Mesendoderm (in vitro differentiated cells): ENCODE measurements at regions not wholly inside any gene's neighbourhood (a gene's known extent, or its start where the extent isn't known, plus 50 kb on each side); places are given as distances from the start of the nearest gene placed in this dataset.

Experiments
- DNase-seq: peaks from one replicate; pipeline ENCODE4 v3.0.0; 2013
- H2AK5ac ChIP-seq: 2 replicates; pipeline ENCODE4 v1.6.1; 2013; ENCODE audit warnings: low read length, inconsistent platforms
- H2BK120ac ChIP-seq: 2 replicates; pipeline ENCODE4 v1.6.1; 2013; ENCODE audit warnings: low read depth, mild to moderate bottlenecking, low read length, moderate library complexity, mixed read lengths
- H2BK15ac ChIP-seq: replicated peaks from 2 replicates; pipeline ENCODE4 v1.6.1; 2013; ENCODE audit warnings: low read depth, mild to moderate bottlenecking, moderate library complexity
- H2BK5ac ChIP-seq: 2 replicates; pipeline ENCODE4 v1.6.1; 2013; ENCODE audit warnings: low read length, inconsistent platforms
- H3K18ac ChIP-seq: 2 replicates; pipeline ENCODE4 v1.6.1; 2013; ENCODE audit warnings: mild to moderate bottlenecking, low read length, mixed read lengths
- H3K23ac ChIP-seq: one replicate; pipeline ENCODE4 v1.6.1; 2013; ENCODE audit warnings: low read length
- H3K27ac ChIP-seq: 2 replicates; pipeline ENCODE4 v1.5.1; 2013; ENCODE audit warnings: low read depth, mild to moderate bottlenecking, inconsistent platforms, low read length, moderate library complexity
- H3K27me3 ChIP-seq: 2 replicates; pipeline ENCODE4 v1.6.1; 2013; ENCODE audit warnings: low read length, control low read depth, mild to moderate bottlenecking, inconsistent platforms; ENCODE audit not compliant: insufficient read depth, poor library complexity
- H3K36me3 ChIP-seq: 2 replicates; pipeline ENCODE4 v1.6.1; 2013; ENCODE audit warnings: low read length, inconsistent platforms; ENCODE audit not compliant: control insufficient read depth, insufficient read depth
- H3K4ac ChIP-seq: one replicate; pipeline ENCODE4 v1.6.1; 2013; ENCODE audit warnings: low read depth, mild to moderate bottlenecking, low read length, moderate library complexity
- H3K4me1 ChIP-seq: 2 replicates; pipeline ENCODE4 v1.6.1; 2013; ENCODE audit warnings: low read depth, low read length, inconsistent platforms; ENCODE audit not compliant: control insufficient read depth
- H3K4me2 ChIP-seq: 2 replicates; pipeline ENCODE4 v1.6.1; 2013; ENCODE audit warnings: low read length
- H3K4me3 ChIP-seq: 2 replicates; pipeline ENCODE4 v1.5.1; 2013; ENCODE audit warnings: mild to moderate bottlenecking, low read length
- H3K56ac ChIP-seq: one replicate; pipeline ENCODE4 v1.6.1; 2013; ENCODE audit warnings: low read length
- H3K79me1 ChIP-seq: 2 replicates; pipeline ENCODE4 v1.6.1; 2013; ENCODE audit warnings: low read length, inconsistent platforms
- H3K79me2 ChIP-seq: 2 replicates; pipeline ENCODE4 v1.6.1; 2013; ENCODE audit warnings: mild to moderate bottlenecking, low read length; ENCODE audit not compliant: control insufficient read depth, insufficient read depth
- H3K9ac ChIP-seq: 2 replicates; pipeline ENCODE4 v1.6.1; 2013; ENCODE audit warnings: low read length, inconsistent platforms
- H4K5ac ChIP-seq: one replicate; pipeline ENCODE4 v1.6.1; 2013; ENCODE audit warnings: low read length
- H4K8ac ChIP-seq: one replicate; pipeline ENCODE4 v1.6.1; 2013; ENCODE audit warnings: low read depth, mild to moderate bottlenecking, control low read depth, low read length, moderate library complexity
- WGBS: extraction: QIAGEN DNeasy Blood & Tissue Kit; methylation state at CpG from one replicate; pipeline ENCODE4 v1.1.7; 2013; ENCODE audit warnings: low lambda C conversion rate, missing lambda C conversion rate; ENCODE audit not compliant: insufficient coverage; ENCODE audit errors: extremely low coverage; 5-methylcytosine and 5-hydroxymethylcytosine counted together

DNA sequence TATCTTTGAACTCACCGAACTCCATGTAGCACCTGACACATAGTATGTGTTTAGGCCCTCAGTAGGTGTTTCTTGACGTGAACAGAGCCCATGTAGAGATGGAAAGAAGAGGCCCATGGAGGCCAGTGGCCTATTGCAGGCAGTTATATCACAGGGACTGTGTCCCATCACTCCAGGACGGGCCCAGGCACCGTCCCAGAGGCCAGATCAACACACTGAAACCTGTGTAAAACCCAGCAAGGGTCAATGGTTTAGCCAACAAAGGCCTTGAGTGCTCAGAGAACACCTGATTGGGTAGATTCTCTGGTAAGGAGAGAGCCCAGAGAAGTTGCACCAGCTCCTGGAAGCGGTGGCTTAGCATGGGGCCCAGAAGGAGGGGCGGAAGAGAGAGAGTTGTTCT is 82.8 kb downstream of the INHBB start:
- Histone ChIP-seq H3K27me3 (no peaks in the 10 kb centered on the region), H4K5ac (no peak overlapping the region), H3K9ac (no peak overlapping the region), H3K79me2 (no peaks in the 10 kb centered on the region), H2AK5ac (no peak overlapping the region), H3K79me1 (no peaks in the 10 kb centered on the region), H3K23ac (no peak overlapping the region), H2BK5ac (no peak overlapping the region), H3K4me3 (no peak overlapping the region), H2BK15ac (no peak overlapping the region), H3K36me3 (no peaks in the 10 kb centered on the region), H3K56ac (no peak overlapping the region), H3K4me1 (no peaks in the 10 kb centered on the region), H3K18ac (no peak overlapping the region), H2BK120ac (no peak overlapping the region), H3K4me2 (no peak overlapping the region), H3K27ac (no peak overlapping the region), H4K8ac (no peak overlapping the region), H3K4ac (no peak overlapping the region)
- DNase-seq, result no peak
- no CpG with 5 or more reads among the region's 6 CpGs for WGBS

DNA sequence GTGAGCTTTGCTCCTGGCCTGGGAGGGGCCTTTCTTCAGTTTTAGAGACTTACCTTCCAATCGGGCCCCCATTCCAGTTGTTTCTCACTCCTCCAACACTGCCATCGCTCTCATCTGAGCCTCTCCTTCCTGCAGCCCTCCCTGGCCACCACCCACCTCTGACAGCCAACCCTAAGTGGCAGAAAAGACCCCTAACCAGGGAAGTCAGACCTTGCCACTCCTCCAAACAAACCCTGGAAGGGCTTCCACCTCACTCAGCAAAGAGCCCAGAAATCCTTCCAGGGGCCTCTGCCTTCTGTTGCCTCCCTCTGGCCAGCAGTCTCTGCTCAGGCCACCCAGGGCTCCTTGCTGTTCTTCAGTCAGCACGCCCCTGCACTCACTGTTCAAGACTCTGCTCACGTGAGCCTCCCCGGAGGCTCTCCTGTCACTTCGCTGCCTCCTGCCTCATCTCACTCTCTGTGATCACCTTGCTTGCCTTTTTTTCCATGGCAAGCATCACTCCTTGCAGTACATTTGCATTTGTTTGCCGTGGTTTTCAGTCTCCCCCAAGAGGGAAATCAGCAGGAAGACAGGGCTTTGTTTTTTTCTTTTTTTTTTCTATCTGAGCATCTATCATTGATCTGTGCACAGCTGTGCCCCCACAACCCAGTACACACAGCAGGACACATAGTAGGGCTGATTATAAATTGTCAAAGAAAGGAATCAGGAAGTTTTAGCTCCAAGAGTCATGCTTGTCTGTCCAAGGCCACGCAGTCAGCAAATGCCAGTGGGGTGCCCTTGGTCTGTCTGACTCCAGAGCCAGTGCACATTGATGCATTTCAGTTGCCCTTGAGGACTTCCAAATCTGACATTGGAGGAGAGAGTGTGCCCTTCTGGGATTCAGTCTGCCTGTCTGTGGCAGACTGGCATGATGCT is 83.9 kb downstream of the INHBB start:
- Histone ChIP-seq H3K27ac (no peak overlapping the region), H3K18ac (no peak overlapping the region), H3K23ac (no peak overlapping the region), H4K8ac (no peak overlapping the region), H3K79me1 (no peaks in the 10 kb centered on the region), H3K36me3 (no peaks in the 10 kb centered on the region), H2AK5ac (no peak overlapping the region), H2BK5ac (no peak overlapping the region), H3K4me3 (no peak overlapping the region), H2BK15ac (no peak overlapping the region), H3K4me1 (no peaks in the 10 kb centered on the region), H2BK120ac (no peak overlapping the region), H3K56ac (peak overlapping the region; percentile 34), H4K5ac (no peak overlapping the region), H3K27me3 (no peaks in the 10 kb centered on the region), H3K4ac (no peak overlapping the region), H3K9ac (no peak overlapping the region), H3K4me2 (no peak overlapping the region), H3K79me2 (no peaks in the 10 kb centered on the region)
- DNase-seq, result peak; percentile 13
- no CpG with 5 or more reads among the region's 8 CpGs for WGBS

GRCh38 chr2:120430501-120430830 is 84.5 kb downstream of the INHBB start:
- H4K5ac ChIP-seq, result no peak overlapping the region
- H3K18ac ChIP-seq, result no peak overlapping the region
- H3K27ac ChIP-seq, result no peak overlapping the region
- H3K79me2 ChIP-seq, result no peaks in the 10 kb centered on the region
- H3K27me3 ChIP-seq, result no peaks in the 10 kb centered on the region
- no peak overlapping the region for H3K4me2 ChIP-seq
- no peak overlapping the region for H3K4me3 ChIP-seq
- H3K23ac ChIP-seq, result no peak overlapping the region
- no peak overlapping the region for H3K56ac ChIP-seq
- no CpG with 5 or more reads among the region's 5 CpGs for whole genome bisulfite sequencing
- no peak overlapping the region for H3K9ac ChIP-seq
- H3K79me1 ChIP-seq, result no peaks in the 10 kb centered on the region
- no peak for DNase-seq
- H3K4me1 ChIP-seq, result no peaks in the 10 kb centered on the region
- no peak overlapping the region for H2BK15ac ChIP-seq
- no peak overlapping the region for H2AK5ac ChIP-seq
- no peaks in the 10 kb centered on the region for H3K36me3 ChIP-seq
- no peak overlapping the region for H3K4ac ChIP-seq
- no peak overlapping the region for H2BK120ac ChIP-seq
- no peak overlapping the region for H4K8ac ChIP-seq
- H2BK5ac ChIP-seq, result no peak overlapping the region

DNA sequence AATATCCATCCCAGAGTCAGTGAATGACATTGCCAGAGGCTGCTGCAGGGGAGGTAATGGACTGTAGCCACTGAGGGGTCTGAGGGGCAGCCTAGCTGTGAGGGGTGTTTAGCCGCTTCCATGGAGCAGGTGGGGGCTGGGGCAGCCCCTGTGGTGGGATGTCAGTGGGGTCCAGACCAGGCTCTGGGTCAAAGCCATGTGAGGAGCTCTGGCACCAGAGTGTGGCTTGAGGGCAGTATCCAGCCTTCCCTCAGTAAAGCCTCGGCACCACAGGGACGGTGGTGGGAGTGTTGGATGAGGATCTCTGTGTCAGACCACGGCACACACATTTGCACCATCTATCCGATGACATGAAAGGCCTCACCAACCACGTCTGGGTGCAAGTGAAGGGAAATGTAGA is 85.0 kb downstream of the INHBB start:
- no peak overlapping the region for H2AK5ac ChIP-seq
- no peak overlapping the region for H3K4me3 ChIP-seq
- no peak overlapping the region for H3K9ac ChIP-seq
- no peak overlapping the region for H3K27ac ChIP-seq
- no peaks in the 10 kb centered on the region for H3K79me1 ChIP-seq
- no peak overlapping the region for H3K18ac ChIP-seq
- H3K4me1 ChIP-seq, result no peaks in the 10 kb centered on the region
- no peak overlapping the region for H3K23ac ChIP-seq
- no peak overlapping the region for H4K5ac ChIP-seq
- no peak overlapping the region for H2BK120ac ChIP-seq
- no peak overlapping the region for H3K4me2 ChIP-seq
- no peak for DNase-seq
- H3K27me3 ChIP-seq, result no peaks in the 10 kb centered on the region
- H3K56ac ChIP-seq, result no peak overlapping the region
- no peaks in the 10 kb centered on the region for H3K36me3 ChIP-seq
- no peaks in the 10 kb centered on the region for H3K79me2 ChIP-seq
- H4K8ac ChIP-seq, result no peak overlapping the region
- no CpG with 5 or more reads among the region's 6 CpGs for WGBS
- no peak overlapping the region for H3K4ac ChIP-seq
- H2BK5ac ChIP-seq, result no peak overlapping the region
- no peak overlapping the region for H2BK15ac ChIP-seq

GRCh38 chr2:120431386-120432292 is 85.7 kb downstream of the INHBB start:
- no peak overlapping the region for H3K23ac ChIP-seq
- H2BK15ac ChIP-seq, result no peak overlapping the region
- no peak overlapping the region for H2AK5ac ChIP-seq
- no peaks in the 10 kb centered on the region for H3K27me3 ChIP-seq
- H3K79me2 ChIP-seq, result no peaks in the 10 kb centered on the region
- no peak overlapping the region for H3K56ac ChIP-seq
- H2BK120ac ChIP-seq, result no peak overlapping the region
- no peak for DNase-seq
- H4K5ac ChIP-seq, result no peak overlapping the region
- no peak overlapping the region for H3K9ac ChIP-seq
- H3K4me1 ChIP-seq, result no peaks in the 10 kb centered on the region
- no peak overlapping the region for H4K8ac ChIP-seq
- no peak overlapping the region for H3K4me3 ChIP-seq
- no CpG with 5 or more reads among the region's 20 CpGs for WGBS
- H3K4me2 ChIP-seq, result no peak overlapping the region
- no peak overlapping the region for H3K4ac ChIP-seq
- no peak overlapping the region for H2BK5ac ChIP-seq
- no peak overlapping the region for H3K27ac ChIP-seq
- no peaks in the 10 kb centered on the region for H3K36me3 ChIP-seq
- no peak overlapping the region for H3K18ac ChIP-seq
- no peaks in the 10 kb centered on the region for H3K79me1 ChIP-seq
